ENCODE measurements at regions not wholly inside any gene's neighbourhood (a gene's known extent, or its start where the extent isn't known, plus 50 kb on each side); places are given as distances from the start of the nearest gene placed in this dataset.

GRCh38 chr16:82432261-82432660 is 194.5 kb upstream of the CDH13 start (continued):
- TF ChIP-seq ZBTB49 (CRISPR knock-in tag; IDR thresholded peaks at IDR 0.05; ENCODE audit: borderline replicate concordance) (no peak), ZNF586 (CRISPR knock-in tag; conservative IDR thresholded peaks at IDR 0.05) (no peak)

GRCh38 chr16:82425661-82426060 is 201.1 kb upstream of the CDH13 start:
- intact Hi-C loops (cut with micrococcal nuclease) (no loop called here), in situ Hi-C loops (cut with MboI) (no loop called here)
- no peak overlapping the region for H3K4me3 ChIP-seq
- TF ChIP-seq ZNF408 (CRISPR knock-in tag; IDR thresholded peaks at IDR 0.05; ENCODE audit: low read depth) (no peak), ARHGAP35 (IDR thresholded peaks at IDR 0.05; ENCODE audit: partially characterized antibody) (no peak), ZNF347 (CRISPR knock-in tag; IDR thresholded peaks at IDR 0.05; ENCODE audit: low read depth) (no peak)
- no peaks in the 10 kb centered on the region for H3K4me1 ChIP-seq (replicated peaks in 1 of 2; ENCODE audit: control insufficient read depth in 2 of 2, insufficient read depth in 2 of 2, low read length in 2 of 2)
- FAIRE-seq (no peak), ATAC-seq (no peak), DNase-seq (ENCODE audit: extremely low read depth in 1 of 4, low spot score in 3 of 4) (no peak)
- H3K79me2 ChIP-seq (ENCODE audit: control insufficient read depth, insufficient read depth, low read length), result no peaks in the 10 kb centered on the region
- H3K9me3 ChIP-seq (replicated peaks; ENCODE audit: control insufficient read depth, insufficient read depth, low read depth, low read length), result no peaks in the 10 kb centered on the region
- ChIA-PET POLR2A (no interaction called here), CTCF (ENCODE audit: low intra/inter-chr PET ratio) (no interaction called here)
- no peak overlapping the region for H2AFZ ChIP-seq (ENCODE audit: low read depth, low read length)
- H3K9me1 ChIP-seq (ENCODE audit: control insufficient read depth, insufficient read depth, low read length), result no peaks in the 10 kb centered on the region
- H3K9ac ChIP-seq (ENCODE audit: insufficient read depth in 1 of 2, low read depth in 2 of 2, low read length in 2 of 2), result no peak overlapping the region
- no peak overlapping the region for H3K27ac ChIP-seq (ENCODE audit: extremely low read depth, low read depth, low read length)
- H4K20me1 ChIP-seq (replicated peaks; ENCODE audit: control insufficient read depth, insufficient read depth, low read length), result no peaks in the 10 kb centered on the region
- 0% methylated on average over 4 of the region's 4 CpGs for WGBS (ENCODE audit: insufficient coverage, low coverage, missing lambda C conversion rate)
- H3K4me2 ChIP-seq (ENCODE audit: insufficient read depth, low read length), result no peak overlapping the region
- BruUV-seq (replicated peaks), result no TSS peak
- no peaks in the 10 kb centered on the region for H3K27me3 ChIP-seq (ENCODE audit: control insufficient read depth in 2 of 2, insufficient read depth in 2 of 2, low read length in 2 of 2)
- H3K36me3 ChIP-seq (ENCODE audit: control insufficient read depth, insufficient read depth, low read length), result no peaks in the 10 kb centered on the region

All from K562 (cell line).